Peyer's patch (tissue), 4 donors: ENCODE measurements at regions not wholly inside any gene's neighbourhood (a gene's known extent, or its start where the extent isn't known, plus 50 kb on each side); places are given as distances from the start of the nearest gene placed in this dataset.

Experiments used
- DNase-seq, 3 donors: peaks; one replicate each; pipeline ENCODE4 v3.0.0-alpha.2; 2017 to 2019
- H3K27ac ChIP-seq, 4 donors: fragments of 200-600 bp; sonication (generic); one replicate each; pipeline ENCODE4 v1.5.1; 2016 to 2019
- H3K27me3 ChIP-seq, 2 donors: fragments of 200-600 bp; sonication (generic); one replicate each; pipeline ENCODE4 v1.5.1; 2019
- H3K36me3 ChIP-seq, 3 donors: fragments of 200-600 bp; sonication (generic); one replicate each; pipeline ENCODE4 v1.5.1; 2016 to 2019
- H3K4me1 ChIP-seq, 4 donors: fragments of 200-600 bp; sonication (generic); one replicate each; pipeline ENCODE4 v1.5.1; 2016 to 2019
- H3K4me3 ChIP-seq, 4 donors: fragments of 200-600 bp; sonication (generic); 1 replicate in 3 of 4; 2 replicates in 1 of 4; pipeline ENCODE4 v1.5.1; 2016 to 2019; ENCODE audit warnings: mild to moderate bottlenecking in 1 of 4
- H3K9me3 ChIP-seq, 4 donors: fragments of 200-600 bp; sonication (generic); one replicate each; pipeline ENCODE4 v1.5.1; 2016 to 2019; ENCODE audit warnings: mild to moderate bottlenecking in 1 of 4
- POLR2A ChIP-seq, 2 donors: fragments of 450-650 bp; IDR thresholded peaks; one replicate each; pipeline ENCODE4 v1.5.1; 2017; ENCODE audit warnings: antibody characterized with exemption in 2 of 2, mild to moderate bottlenecking in 2 of 2, moderate library complexity in 2 of 2
- TF ChIP-seq, protein P1 (sequence below), 6 experiments: fragments of 450-650 bp in 4 of 6; fragments of 200-600 bp in 2 of 6; sonication (generic) in 1 of 6; IDR thresholded peaks; one replicate each; pipeline ENCODE4 v1.5.1; 2017 to 2019; ENCODE audit warnings: antibody characterized with exemption in 6 of 6, mild to moderate bottlenecking in 3 of 6, moderate library complexity in 1 of 6

DNA sequence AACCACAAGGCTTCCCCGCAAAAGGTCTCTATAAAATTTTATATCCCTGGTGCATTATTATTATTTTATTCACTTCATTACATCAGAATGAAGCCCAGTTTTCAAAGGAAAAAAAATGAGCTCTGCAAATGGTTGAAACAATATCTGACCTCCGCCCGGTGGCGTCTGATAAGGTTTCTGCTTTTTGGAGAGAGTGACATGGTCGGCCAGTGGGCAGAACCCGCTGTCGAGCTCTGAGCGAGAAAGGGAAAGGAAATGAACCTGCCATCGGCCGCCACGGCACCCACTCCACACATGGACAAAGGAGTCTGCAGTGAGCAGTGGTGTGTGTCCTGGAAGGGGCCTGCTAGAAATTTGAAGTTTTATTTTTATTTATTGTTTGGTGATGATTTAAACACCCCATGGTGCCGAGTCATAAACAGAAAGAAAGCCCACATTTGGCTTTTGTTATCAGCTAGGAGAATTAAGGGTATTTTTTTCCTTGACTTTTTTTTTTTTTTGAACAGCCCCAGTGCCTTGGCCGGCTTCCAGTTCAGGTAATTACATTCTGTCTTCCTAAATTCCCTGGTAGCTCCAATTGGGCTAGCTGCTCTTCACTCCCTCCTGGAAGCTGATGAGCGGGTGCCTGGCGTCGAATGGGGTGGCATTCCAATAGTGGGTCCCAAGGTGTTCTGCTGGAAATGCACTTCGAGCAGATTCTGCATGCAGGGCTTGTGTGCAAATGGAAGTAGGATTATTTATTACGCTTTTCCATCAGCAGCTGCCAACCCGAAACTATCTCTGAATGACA, 149.4 kb upstream of the MKI67 start:
- DNase-seq: no peak
- TF ChIP-seq, protein P1, sequence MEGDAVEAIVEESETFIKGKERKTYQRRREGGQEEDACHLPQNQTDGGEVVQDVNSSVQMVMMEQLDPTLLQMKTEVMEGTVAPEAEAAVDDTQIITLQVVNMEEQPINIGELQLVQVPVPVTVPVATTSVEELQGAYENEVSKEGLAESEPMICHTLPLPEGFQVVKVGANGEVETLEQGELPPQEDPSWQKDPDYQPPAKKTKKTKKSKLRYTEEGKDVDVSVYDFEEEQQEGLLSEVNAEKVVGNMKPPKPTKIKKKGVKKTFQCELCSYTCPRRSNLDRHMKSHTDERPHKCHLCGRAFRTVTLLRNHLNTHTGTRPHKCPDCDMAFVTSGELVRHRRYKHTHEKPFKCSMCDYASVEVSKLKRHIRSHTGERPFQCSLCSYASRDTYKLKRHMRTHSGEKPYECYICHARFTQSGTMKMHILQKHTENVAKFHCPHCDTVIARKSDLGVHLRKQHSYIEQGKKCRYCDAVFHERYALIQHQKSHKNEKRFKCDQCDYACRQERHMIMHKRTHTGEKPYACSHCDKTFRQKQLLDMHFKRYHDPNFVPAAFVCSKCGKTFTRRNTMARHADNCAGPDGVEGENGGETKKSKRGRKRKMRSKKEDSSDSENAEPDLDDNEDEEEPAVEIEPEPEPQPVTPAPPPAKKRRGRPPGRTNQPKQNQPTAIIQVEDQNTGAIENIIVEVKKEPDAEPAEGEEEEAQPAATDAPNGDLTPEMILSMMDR (IDR thresholded peaks at IDR 0.05): no peak
- no peak for TF ChIP-seq POLR2A (IDR thresholded peaks at IDR 0.05)
- H3K9me3 ChIP-seq: no peaks in the 10 kb centered on the region
- H3K36me3 ChIP-seq: no peaks in the 10 kb centered on the region
- no peaks in the 10 kb centered on the region for H3K4me1 ChIP-seq
- H3K27me3 ChIP-seq: no peaks in the 10 kb centered on the region
- no peak overlapping the region for H3K27ac ChIP-seq
- no peak overlapping the region for H3K4me3 ChIP-seq

- Histone ChIP-seq H3K27me3 (no peaks in the 10 kb centered on the region), H3K9me3 (no peaks in the 10 kb centered on the region), H3K36me3 (no peaks in the 10 kb centered on the region), H3K4me1 (no peaks in the 10 kb centered on the region), H3K4me3 (no peak overlapping the region), H3K27ac (no peak overlapping the region)
- TF ChIP-seq, protein P1 (IDR thresholded peaks at IDR 0.05): no peak
- no peak for TF ChIP-seq POLR2A (IDR thresholded peaks at IDR 0.05)
- no peak for DNase-seq
Observed at GRCh38 chr10:128277267-128277840, 151.1 kb upstream of the MKI67 start.

DNA sequence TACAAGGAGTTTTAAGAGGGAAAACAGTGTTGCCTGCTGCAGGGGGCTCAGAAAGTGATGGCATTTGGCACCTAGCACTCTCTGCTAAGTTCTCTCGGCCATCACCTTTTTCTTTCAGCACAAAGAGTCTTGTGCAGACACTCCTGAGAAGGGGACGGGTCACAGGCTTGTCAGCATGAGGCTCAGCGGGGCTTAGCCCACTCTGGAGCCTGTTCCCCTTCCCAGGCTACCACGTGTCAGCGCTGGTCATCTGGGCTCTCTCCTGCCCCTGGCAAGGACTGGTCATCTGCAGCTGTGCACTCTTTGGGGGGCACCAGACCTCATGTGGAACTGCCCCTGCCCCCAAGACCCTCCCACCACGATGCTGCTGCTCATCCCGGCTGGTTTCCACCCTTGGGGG, 152.1 kb upstream of the MKI67 start:
- DNase-seq: no peak
- Histone ChIP-seq H3K27me3 (no peaks in the 10 kb centered on the region), H3K4me1 (no peaks in the 10 kb centered on the region), H3K36me3 (no peaks in the 10 kb centered on the region), H3K27ac (no peak overlapping the region), H3K4me3 (no peak overlapping the region), H3K9me3 (no peaks in the 10 kb centered on the region)
- TF ChIP-seq POLR2A (IDR thresholded peaks at IDR 0.05): no peak
- TF ChIP-seq, protein P1 (IDR thresholded peaks at IDR 0.05): no peak

- H3K9me3 ChIP-seq: no peaks in the 10 kb centered on the region
- no peak for DNase-seq
- no peaks in the 10 kb centered on the region for H3K36me3 ChIP-seq
- no peak overlapping the region for H3K4me3 ChIP-seq
- no peak for TF ChIP-seq POLR2A (IDR thresholded peaks at IDR 0.05)
- TF ChIP-seq, protein P1 (IDR thresholded peaks at IDR 0.05): no peak
- no peaks in the 10 kb centered on the region for H3K4me1 ChIP-seq
- no peaks in the 10 kb centered on the region for H3K27me3 ChIP-seq
- H3K27ac ChIP-seq: no peak overlapping the region
Observed at GRCh38 chr10:128280271-128280670, 154.0 kb upstream of the MKI67 start.

- DNase-seq: no peak
- H3K4me1 ChIP-seq: no peaks in the 10 kb centered on the region
- H3K9me3 ChIP-seq: no peaks in the 10 kb centered on the region
- H3K27me3 ChIP-seq: no peaks in the 10 kb centered on the region
- no peak for TF ChIP-seq POLR2A (IDR thresholded peaks at IDR 0.05)
- TF ChIP-seq, protein P1 (IDR thresholded peaks at IDR 0.05): no peak
- no peak overlapping the region for H3K27ac ChIP-seq
- H3K4me3 ChIP-seq: no peak overlapping the region
- H3K36me3 ChIP-seq: no peaks in the 10 kb centered on the region
Observed at GRCh38 chr10:128281343-128281742, 155.1 kb upstream of the MKI67 start.
